ENCODE measurements at regions not wholly inside any gene's neighbourhood (a gene's known extent, or its start where the extent isn't known, plus 50 kb on each side); places are given as distances from the start of the nearest gene placed in this dataset.

GRCh38 chr15:25093455-25094029, 138.8 kb downstream of the SNRPN start:
- TF ChIP-seq POLR2A (IDR thresholded peaks at IDR 0.05) = no peak
- no peak for TF ChIP-seq CTCF (IDR thresholded peaks at IDR 0.05)
- no peak for TF ChIP-seq POLR2AphosphoS5 (IDR thresholded peaks at IDR 0.05; ENCODE audit: insufficient read depth in 1 of 2, low read depth in 1 of 2)

Data from vagina (tissue), 2 donors.